HG02642 (cell line): ENCODE measurements at regions not wholly inside any gene's neighbourhood (a gene's known extent, or its start where the extent isn't known, plus 50 kb on each side); places are given as distances from the start of the nearest gene placed in this dataset.

Experiments
- ATAC-seq: cut with Tn5 transposase; IDR thresholded peaks from one replicate; pipeline ENCODE4 v1.9.1; 2021; ENCODE audit warnings: mild to moderate bottlenecking; ENCODE audit not compliant: unreplicated experiment, poor library complexity

GRCh38 chr1:80036690-80037432 is 1030.3 kb upstream of the ADGRL4 start:
- no peak for ATAC-seq

DNA sequence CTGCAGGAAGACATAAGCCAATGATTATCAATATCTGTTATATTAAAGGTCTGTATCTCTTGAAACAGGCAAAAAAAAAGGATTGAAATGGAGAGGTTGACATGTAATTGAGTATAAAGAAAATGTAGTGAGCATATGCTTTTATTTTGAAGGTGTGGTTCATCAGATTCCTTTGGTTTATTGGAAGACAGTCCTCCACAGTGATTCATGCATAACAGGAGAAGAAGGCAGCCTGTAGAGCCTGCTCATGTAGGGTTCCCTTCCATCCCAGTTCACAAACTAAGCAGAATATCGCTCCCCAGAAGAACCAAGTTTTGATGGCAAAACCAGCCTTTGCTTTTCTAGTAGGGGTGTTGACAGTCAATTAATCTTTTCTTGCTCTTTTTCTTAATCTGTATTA is 1016.8 kb upstream of the ADGRL4 start:
- no peak for ATAC-seq

DNA sequence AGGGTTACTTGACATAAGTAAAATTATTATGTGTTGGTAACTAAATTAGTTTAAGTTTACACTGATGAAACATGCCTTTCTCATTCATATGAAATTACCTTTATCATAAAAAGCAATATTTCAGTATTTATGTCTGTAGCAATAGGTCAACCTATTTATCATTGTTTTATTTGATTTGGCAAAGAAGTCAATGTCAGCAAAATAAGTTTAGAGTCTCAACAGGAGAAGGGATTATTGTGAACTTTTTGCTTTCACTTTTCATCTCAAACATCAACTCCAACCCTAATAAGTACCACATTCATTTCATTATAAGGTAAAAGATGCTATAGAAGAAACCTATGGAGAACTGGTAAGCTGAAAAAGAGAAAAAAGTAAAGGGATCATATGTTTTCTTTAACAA is 1015.4 kb upstream of the ADGRL4 start:
- no peak for ATAC-seq

- no peak for ATAC-seq
These were observed 1011.8 kb upstream of the ADGRL4 start for GRCh38 chr1:80018348-80018747.

DNA sequence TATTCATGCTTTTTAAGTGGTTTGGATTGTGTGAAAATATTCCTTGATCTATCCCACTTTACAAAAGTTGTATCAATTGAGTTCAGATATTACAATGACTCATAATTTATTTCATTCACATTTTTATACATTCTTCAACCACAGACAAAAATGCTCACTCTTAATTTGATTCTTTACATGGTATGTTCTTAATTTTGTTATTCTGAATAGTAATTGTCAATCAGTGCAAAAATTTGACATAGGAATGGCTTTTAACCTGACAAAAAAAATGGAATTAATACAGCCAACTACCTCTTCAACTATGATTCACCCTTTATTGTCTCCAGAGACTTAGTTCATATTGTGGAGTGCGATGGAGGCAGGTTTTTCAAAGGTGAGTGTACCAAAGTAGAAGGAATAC is 1002.4 kb upstream of the ADGRL4 start:
- no peak for ATAC-seq

DNA sequence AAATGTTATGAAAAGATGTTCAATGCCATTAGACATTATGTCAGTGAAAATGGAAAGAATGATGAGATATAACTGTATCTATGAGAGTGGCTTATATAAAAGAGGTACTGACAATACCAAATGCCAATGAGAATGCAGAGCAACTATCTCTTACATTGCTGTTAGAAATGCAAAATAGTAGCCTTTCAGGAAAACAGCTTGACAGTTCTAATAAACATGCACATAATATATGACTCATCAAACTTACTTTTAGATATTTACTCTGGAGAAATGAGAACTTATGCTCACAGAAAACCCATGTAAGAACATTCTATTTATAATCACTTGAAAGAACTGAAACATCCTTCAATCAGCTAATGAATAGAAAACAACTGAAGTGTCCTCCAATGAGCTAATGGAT is 996.7 kb upstream of the ADGRL4 start:
- ATAC-seq = no peak

DNA sequence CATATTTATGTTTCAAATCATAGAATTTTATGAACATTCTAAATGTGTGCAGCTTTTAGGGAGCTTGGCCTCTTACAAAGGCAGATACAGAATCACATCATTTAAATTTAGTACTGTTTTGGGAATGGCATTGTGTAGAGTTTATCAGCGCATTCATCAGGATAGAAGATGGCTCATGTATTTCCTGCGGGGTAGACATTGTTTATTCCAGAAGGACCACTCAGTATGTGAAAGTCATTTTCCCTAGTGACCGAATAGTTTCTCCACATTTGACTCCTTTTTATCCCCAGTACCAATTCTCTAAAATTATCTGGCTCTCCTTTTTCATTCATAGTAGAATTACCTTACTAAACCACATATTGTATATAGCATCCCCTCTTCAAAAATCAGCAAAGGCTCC is 981.9 kb upstream of the ADGRL4 start:
- no peak for ATAC-seq

DNA sequence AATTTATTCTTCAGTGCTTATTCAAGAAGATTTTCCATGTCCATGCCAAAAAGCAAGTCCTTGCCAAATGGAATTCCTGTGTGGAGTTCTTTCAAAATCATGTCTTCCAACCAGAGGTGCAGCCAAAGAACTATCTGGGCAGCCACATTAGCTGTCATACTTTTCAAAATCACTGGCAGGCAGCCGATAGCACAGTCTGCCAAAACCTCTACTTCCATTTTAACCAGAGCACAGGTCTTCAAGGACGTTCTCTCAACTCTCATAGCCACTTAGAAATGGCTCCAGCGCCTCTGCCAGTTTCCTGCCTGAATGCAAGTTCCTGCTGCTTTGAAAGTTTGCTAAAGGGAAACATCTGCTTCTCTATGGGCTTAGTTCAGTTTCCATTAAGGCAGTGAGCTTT is 975.7 kb upstream of the ADGRL4 start:
- no peak for ATAC-seq

GRCh38 chr1:79981481-79981880 is 975.0 kb upstream of the ADGRL4 start:
- ATAC-seq = no peak

DNA sequence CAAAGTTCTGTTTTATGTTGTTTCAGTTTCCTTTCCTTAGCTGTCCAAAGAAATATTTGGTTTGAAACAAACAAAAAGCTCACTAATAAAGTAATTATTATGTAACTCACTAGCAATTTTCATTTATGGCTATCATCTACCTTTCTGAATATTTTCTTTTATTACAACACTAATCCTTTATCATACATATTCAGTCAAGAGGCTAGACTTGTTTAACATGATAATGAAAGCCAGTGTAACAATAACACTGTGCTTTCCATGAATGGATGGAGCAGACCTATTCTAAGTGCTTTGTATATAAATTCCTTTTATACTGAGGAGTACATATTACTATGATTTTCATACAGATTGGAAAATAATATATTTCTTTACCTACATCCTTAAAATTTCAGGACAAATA is 972.8 kb upstream of the ADGRL4 start:
- ATAC-seq = no peak

GRCh38 chr1:79976287-79976686 is 969.8 kb upstream of the ADGRL4 start:
- ATAC-seq = no peak

DNA sequence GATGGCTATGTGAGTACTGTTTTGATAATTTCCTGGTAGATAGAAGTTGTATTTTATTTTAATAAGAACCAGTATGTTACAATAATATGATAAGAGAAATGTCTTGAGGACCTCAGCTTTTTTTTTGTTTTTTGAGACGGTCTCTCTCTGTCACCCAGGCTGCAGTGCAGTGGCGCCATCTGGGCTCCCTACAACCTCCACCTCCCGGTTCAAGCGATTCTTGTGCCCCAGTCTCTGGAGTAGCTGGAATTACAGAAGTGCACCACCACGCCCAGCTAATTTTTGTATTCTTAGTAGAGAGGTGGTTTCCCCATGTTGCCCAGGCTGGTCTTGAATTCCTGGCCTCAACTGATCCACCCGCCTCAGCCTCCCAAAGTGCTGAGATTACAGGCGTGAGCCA is 968.1 kb upstream of the ADGRL4 start:
- no peak for ATAC-seq

GRCh38 chr1:79969886-79970285 is 963.4 kb upstream of the ADGRL4 start:
- no peak for ATAC-seq

- no peak for ATAC-seq
These were observed 959.9 kb upstream of the ADGRL4 start for GRCh38 chr1:79966438-79966837.

DNA sequence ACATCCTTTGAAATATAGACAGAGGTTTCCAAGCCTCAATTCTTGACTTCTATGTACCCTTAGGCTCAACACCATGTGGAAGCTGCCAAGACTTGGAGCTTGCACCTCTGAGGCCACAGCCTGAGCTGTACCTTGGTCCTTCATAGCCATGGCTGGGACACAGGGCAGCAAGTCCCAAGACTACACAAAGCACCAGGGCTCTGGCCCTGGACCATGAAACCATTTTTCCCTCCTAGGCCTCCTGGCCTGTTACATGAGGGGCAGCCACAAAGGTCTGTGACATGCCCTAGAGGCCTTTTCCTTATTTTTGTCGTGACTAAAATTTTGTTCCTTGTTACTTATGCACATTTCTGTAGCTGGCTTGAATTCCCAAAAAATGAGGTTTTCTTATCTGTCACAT is 953.1 kb upstream of the ADGRL4 start:
- no peak for ATAC-seq

- no peak for ATAC-seq
These were observed 949.4 kb upstream of the ADGRL4 start for GRCh38 chr1:79955966-79956365.

DNA sequence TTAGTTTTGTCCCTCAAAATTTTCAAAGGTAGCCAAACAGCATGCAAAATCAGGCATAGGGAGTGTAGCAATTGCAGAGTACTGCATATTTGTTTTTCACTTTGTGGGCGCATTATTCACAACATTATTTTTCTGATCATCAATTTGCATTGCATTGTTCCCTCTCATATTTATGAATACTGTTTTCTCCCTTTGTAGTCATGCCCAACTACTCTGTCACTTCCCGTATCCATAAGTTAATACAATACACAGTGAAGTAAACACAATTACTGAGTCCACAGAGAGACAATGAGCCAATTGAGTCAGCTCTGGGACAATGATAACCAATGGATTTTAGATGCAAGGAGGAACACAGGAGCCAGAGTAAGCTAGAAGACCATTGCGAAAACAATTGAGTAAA is 944.0 kb upstream of the ADGRL4 start:
- ATAC-seq = no peak

GRCh38 chr1:79945391-79945790 is 938.9 kb upstream of the ADGRL4 start:
- no peak for ATAC-seq

DNA sequence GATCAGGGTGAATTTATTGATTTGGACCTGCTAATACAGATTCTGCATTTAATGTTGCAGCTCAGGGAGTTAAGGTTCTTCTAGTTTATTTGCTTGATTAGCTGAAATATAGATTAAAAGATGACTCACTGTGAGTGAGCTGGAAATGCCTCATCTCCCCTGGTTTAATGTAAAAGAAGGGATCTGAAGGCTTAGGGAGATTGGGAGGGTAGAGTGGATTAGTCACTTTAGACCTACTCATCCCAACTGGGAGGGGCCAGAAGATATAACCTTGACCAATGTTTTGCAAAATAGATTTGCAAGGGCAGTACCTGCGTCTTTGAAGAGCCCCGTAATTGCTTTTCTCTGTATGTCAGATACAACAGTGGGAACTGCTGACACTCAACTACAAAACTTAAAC is 922.8 kb upstream of the ADGRL4 start:
- no peak for ATAC-seq

DNA sequence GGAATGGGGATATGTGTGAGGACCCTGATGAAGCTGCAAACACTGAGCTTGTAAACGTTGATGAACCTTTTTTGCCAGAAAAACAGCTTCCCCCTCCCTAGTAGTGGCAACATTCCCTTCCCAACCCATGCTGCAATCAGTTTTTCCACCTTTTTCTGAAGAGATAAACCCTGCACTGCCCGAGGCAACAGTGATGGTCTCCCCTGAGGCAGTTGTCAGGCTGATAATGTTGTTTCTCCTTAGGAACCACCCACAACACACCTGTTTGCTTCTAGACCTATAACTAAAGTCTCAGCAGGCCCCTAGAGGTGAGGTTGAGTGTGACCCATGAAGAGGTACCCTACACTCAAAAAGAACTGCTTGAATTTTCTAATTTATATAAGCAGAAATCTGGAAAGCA is 922.4 kb upstream of the ADGRL4 start:
- ATAC-seq = no peak

DNA sequence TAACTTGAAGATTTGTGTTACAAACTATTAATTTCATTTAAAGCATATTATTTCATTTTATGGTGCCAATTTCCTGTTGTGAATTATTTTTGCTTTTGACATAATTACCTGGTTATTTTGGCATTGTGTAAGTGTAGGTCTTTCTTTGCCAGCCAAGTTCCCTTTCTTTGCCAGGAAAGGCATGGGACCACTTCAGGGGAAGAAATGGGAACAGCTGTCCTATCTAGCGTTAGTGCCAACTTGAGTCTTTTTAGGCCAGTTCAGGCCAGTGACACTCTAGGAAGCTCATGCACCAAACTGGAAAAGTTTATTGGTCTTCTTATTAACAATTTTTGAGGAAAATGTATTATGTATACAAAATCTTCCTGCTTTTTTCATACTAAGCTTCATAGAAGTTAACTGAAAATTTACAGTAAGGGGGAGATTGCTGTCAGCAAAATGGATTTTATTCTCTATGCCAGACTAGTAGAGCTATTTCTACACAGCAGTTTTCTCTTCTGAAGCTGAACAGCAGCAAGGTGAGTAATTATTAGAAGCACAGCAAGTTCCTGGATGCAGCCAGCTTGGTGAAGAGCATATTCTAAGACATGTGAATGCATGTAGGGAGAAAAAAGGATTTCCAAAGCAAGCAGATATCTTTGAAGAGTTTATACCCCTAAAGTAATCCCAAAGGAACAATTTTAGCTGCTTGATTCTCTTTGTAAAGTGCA is 914.6 kb upstream of the ADGRL4 start:
- ATAC-seq = no peak

DNA sequence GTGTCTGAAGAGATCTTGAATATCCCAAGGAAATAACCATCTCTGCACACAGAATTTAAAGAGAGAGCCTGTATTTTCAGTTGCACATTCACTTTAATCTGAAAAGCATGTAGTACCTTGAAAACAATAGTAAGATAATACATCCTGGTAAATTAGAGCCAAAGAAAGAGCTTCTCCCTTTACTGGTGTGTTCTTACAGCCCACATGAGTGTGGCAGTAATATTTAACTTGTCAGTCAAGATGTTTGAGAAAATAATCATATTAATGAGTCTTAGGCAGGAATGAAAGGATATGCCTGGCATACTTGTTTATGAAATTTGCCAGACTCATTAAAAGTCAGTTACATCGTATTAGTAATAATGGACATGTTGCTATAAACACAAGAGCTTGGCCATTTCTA is 908.4 kb upstream of the ADGRL4 start:
- ATAC-seq = no peak
